ENCODE measurements at regions not wholly inside any gene's neighbourhood (a gene's known extent, or its start where the extent isn't known, plus 50 kb on each side); places are given as distances from the start of the nearest gene placed in this dataset.
"Not testable (repeated sequence)": the region's sequence is repeated elsewhere in the genome, so short reads cannot be mapped to it uniquely, and the experiment has no call there.

- not testable (repeated sequence) for DNase-seq
Observed at GRCh38 chr5:62240494-62240893, 65.5 kb upstream of the KIF2A start.

- DNase-seq: not testable (repeated sequence)
Observed at GRCh38 chr5:62242000-62242399, 64.0 kb upstream of the KIF2A start.

GRCh38 chr5:62243046-62243445, 63.0 kb upstream of the KIF2A start:
- DNase-seq: not testable (repeated sequence)

- not testable (repeated sequence) for DNase-seq
Observed at GRCh38 chr5:62248192-62248591, 57.8 kb upstream of the KIF2A start.

GRCh38 chr5:62250085-62250484, 55.9 kb upstream of the KIF2A start:
- DNase-seq: not testable (repeated sequence)

- not testable (repeated sequence) for DNase-seq
Observed at GRCh38 chr5:62250919-62251318, 55.1 kb upstream of the KIF2A start.

GRCh38 chr5:62252519-62252918, 53.5 kb upstream of the KIF2A start:
- not testable (repeated sequence) for DNase-seq

GRCh38 chr5:62255551-62255950, 50.5 kb upstream of the KIF2A start:
- not testable (repeated sequence) for DNase-seq

- DNase-seq: no peak
Observed at GRCh38 chr5:62256161-62257019, 49.6 kb upstream of the KIF2A start.
